Neural progenitor cell (in vitro differentiated cells): ENCODE measurements at regions not wholly inside any gene's neighbourhood (a gene's known extent, or its start where the extent isn't known, plus 50 kb on each side); places are given as distances from the start of the nearest gene placed in this dataset.

Experiments
- CTCF ChIP-seq: fragments of 200-600 bp; sonication (generic); IDR thresholded peaks from 2 replicates; pipeline ENCODE4 v1.5.1; 2017; ENCODE audit warnings: antibody characterized with exemption, mild to moderate bottlenecking
- EZH2phosphoT487 ChIP-seq: fragments of 200-600 bp; sonication (generic); IDR thresholded peaks from 2 replicates; pipeline ENCODE4 v1.6.1; 2017; ENCODE audit warnings: antibody characterized with exemption

- TF ChIP-seq CTCF (no peak), EZH2phosphoT487 (no peak)
These were observed 291.9 kb downstream of the PCDH20 start for GRCh38 chr13:61123538-61124289.
